GM13976 (cell line): ENCODE measurements at regions not wholly inside any gene's neighbourhood (a gene's known extent, or its start where the extent isn't known, plus 50 kb on each side); places are given as distances from the start of the nearest gene placed in this dataset.

Experiments
- DNase-seq: peaks from one replicate; pipeline ENCODE4 v3.0.0; 2012; ENCODE audit warnings: low spot score
- CTCF ChIP-seq: IDR thresholded peaks from 2 replicates; pipeline ENCODE4 v1.5.1; 2012; ENCODE audit warnings: borderline replicate concordance, mild to moderate bottlenecking; ENCODE audit not compliant: insufficient read depth; ENCODE audit errors: extremely low read depth, missing control alignments, control extremely low read depth
- in situ Hi-C: fragments of 300-500 bp; cut with MboI; formaldehyde crosslinking; loops from one replicate; pipeline ENCODE4 v1.12.0; 2022; ENCODE audit warnings: low sequenced_read_pairs, mixed read lengths, inconsistent platforms; ENCODE audit not compliant: unreplicated experiment

- no peak for TF ChIP-seq CTCF
- DNase-seq = no peak
- in situ Hi-C loops = no loop called here
These were observed 393.5 kb upstream of the PCDH9 start for GRCh38 chr13:67623630-67624029.

- no peak for DNase-seq
- TF ChIP-seq CTCF = no peak
- in situ Hi-C loops = no loop called here
These were observed 390.5 kb upstream of the PCDH9 start for GRCh38 chr13:67620665-67621064.

- TF ChIP-seq CTCF = no peak
- in situ Hi-C loops = no loop called here
- DNase-seq = no peak
These were observed 389.9 kb upstream of the PCDH9 start for GRCh38 chr13:67619995-67620380.

GRCh38 chr13:67619351-67619994 lies 389.3 kb upstream of the PCDH9 start:
- no peak for DNase-seq
- in situ Hi-C loops = no loop called here
- no peak for TF ChIP-seq CTCF

- in situ Hi-C loops = no loop called here
- DNase-seq = no peak
- TF ChIP-seq CTCF = no peak
These were observed 384.4 kb upstream of the PCDH9 start for GRCh38 chr13:67614579-67614978.

- DNase-seq = no peak
- in situ Hi-C loops = no loop called here
- no peak for TF ChIP-seq CTCF
These were observed 383.9 kb upstream of the PCDH9 start for GRCh38 chr13:67614013-67614412.
